NCI-H2171 treated with DMSO at 0.1 percent for 48 hours (cell line): ENCODE measurements at regions not wholly inside any gene's neighbourhood (a gene's known extent, or its start where the extent isn't known, plus 50 kb on each side); places are given as distances from the start of the nearest gene placed in this dataset.
A peak's percentile ranks its signal among the peaks of the same experiment; 100 is the strongest.

ENCODE experiments used
- DNase-seq: peaks from one replicate; lab custom pipeline; 2025; lab: John Stamatoyannopoulos, UW

DNA sequence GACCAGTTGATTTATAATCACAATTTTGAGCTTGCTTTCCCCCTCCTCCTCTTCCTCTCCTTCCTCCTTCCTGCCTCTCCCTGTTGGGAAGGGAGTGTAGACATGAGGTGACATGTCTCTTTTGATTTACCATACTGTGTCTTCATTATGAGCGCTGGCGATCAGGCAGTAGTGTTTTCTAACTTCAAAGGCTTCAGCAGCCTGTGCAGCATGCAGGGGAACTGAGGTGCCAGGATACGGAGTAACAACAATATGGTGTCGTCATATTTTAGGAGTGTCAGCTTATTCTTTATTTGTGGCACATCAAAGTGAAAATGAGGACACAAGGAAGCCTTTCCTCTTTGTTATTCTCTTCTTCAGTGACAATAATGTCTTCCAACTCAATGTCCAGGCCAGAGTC lies 864.2 kb downstream of the SLC4A3 start:
- no peak for DNase-seq

DNA sequence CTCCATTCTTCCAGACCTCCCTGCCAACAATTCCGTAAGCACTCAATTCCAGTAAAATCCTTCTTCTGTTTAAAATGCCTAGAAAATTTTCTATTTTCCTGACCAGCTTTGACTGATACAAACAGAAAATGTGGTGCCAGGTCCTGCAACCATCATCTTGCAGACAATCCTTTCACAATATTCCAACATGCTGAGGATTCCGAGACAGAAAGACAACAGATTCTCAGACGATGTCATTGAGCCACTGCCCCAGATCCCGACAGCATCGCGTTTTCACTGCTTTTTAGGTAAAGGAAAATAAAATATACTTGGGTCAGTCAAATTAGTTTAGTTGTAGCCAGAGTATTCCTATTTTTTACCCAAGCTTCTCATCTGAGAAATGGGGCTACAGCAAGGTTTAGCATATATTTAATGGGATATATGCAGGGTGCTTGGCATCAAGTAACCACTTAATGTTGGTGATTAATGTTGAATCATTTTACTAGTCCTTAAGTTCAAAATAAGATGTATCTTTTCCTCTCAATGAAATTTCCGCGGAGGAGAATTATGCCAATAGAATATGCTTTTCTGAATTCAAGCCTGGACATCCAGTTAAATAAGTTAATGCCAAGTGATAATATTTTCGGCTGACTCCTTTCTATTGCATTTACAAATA lies 866.6 kb downstream of the SLC4A3 start:
- no peak for DNase-seq

DNA sequence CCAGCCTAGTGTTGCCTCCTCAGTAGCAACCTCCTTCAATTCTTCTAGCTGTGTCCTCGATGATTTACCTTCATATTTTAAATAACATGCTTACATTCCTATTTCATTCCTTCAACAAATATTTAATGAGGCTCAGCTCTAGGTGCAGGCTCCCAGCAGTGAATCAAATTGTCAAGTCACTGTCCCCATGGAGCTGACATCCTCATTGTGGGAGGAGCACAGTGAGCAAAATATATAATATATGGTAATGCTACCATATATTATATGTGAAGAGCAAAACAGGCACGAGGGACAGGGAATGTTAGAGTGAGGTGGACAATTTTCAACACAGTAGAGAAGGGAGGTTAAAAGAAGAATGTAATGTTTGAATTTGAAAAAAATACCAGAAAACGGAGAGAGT lies 869.1 kb downstream of the SLC4A3 start:
- no peak for DNase-seq

DNA sequence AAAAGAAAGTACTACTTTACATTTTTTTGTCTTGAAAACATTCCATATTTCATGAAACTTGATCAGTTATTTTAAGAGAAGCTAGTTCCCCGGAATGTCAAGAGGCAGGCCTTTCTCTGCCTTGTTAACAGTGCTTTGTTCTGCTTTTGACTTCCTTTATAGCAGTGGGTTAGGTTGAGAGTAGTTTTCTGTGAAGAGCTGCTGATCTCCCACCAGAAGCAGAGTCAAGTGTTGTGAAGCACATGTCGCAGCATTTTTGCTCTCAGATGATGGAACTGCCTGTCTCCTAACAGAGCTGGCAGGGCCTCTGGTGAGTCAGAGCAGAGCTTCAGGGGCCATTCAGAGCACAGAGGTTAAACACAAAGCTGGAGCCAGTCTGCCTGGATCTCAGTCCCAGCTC lies 871.8 kb downstream of the SLC4A3 start:
- DNase-seq = no peak

DNA sequence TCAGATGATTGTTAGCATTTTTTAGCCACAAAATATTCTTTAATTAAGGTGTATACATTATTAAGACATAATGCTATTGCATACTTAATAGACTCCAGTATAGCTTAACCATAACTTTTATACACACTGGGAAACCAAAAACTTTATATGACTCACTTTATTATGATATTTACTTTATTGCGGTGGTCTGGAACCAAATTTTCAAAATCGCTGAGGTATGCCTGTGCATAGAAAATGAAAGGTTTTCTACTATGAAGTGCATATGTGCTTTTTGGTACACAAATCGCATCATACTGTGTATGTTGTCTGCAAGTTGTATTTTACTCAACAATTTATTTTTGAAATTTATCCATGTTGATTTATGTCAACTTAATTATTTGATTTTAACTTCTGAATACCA lies 875.1 kb downstream of the SLC4A3 start:
- no peak for DNase-seq

DNA sequence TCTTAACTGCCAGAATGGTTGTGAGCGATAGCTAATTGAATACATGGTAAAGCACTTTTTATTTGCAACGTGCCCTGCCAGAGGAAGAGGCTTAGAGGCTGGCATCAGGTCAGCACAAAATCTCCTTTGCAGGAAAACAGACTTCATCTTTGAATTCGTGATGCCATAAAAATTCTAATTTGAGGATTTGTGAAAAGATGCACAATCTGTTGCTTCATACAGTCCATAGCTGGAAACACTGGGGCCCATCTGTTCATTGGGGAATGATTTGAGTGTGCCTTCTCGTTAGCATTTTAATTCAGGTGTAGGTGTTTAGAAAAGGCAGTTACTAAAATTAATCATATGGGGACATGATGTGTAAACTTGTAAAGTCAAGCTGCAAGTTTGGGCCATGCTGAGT lies 876.0 kb downstream of the SLC4A3 start:
- peak; percentile 53 for DNase-seq

DNA sequence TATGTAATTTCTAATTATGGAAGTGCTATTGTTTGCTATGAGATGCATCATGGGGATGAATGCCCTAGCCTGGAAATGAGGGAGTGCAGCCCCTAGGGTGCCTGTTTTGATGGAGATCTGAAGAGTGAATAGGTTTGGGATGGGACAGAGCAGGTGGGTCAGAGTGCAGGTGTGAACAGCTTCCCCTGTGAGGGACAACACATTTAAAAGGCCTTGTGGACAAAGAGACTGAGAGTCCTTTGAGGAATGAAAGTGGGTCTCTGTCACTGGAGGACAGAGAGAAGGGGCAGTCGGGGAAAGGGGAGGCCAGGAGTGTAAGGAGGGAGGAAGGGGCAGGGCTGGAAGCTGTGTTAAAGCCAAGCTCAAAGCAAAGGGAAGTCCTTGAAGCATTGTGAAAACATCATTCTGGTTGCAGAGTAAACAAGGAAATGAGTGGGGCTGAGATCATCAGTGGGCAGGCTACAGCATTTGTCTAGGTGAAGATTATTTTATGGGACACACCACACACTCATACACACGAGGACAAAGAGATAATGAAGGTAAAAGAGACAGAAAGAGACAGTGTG lies 877.6 kb downstream of the SLC4A3 start:
- no peak for DNase-seq

DNA sequence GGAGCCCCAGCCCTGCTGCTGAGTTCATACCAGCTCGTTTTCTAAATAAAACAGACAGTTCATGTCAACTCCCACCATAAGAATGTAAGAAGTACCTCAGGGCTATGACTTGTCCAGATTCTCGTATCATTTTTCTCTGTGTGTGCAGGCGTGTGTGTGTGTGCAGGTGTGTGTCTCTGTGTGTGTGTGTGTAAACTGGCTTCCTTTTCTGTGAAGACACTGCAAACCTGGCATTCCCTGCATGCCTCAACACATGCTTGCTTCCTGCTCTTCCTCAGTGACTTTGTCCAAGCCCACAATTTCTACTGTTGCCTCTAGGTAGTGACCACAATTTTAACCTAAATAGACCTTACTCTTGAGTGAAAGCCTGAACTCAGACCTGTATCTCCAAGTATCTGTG lies 879.0 kb downstream of the SLC4A3 start:
- no peak for DNase-seq

DNA sequence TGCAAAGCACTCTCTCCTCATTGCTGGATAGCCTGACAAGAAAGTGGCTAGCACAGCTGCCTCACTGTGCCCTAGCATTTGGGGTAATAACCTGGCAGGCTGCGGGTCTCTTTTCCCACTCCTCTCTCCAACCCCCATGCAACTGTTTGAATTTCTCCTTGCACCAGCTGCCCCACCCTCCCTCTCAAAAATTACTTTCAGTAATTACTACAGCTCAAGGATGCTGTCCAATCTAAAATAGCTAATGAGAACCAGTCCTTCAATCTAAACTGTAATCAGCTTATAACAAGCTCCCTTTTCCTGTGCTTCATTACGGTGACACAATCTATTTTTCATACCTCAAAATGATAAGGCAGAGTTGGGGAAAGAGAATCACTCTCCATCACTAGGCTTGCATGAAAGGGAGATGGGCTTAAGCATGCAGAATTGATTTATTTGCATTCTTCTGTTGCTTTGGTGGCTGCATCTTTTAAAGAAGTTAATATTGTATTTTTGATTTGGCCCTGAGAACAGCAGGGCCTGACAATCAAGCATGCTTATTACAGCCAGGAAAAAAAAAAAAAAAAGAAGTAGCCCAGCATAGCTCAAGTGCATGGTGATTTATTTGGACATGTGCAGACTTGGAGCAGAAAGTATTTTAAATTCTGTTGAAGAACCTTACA lies 881.8 kb downstream of the SLC4A3 start:
- DNase-seq = peak; percentile 15

DNA sequence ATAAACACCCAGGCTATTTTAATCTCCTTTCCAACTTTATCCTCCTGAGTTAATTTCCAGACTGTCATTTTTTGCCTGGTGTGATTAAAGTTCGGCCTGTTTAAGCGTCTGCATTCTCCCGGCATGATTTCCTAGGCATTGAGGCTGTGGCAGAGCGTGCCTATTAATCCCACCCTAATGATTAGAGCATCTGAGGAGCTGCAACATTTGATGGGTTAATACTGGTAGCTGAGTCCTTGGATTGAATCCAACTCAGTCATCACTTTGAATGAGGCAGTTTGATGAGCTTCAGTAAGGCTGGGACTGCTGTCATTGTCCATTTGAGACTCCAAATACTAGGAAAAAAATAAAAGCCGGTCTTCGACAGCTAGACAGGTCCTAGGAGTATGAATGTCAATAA lies 882.5 kb downstream of the SLC4A3 start:
- peak; percentile 41 for DNase-seq

DNA sequence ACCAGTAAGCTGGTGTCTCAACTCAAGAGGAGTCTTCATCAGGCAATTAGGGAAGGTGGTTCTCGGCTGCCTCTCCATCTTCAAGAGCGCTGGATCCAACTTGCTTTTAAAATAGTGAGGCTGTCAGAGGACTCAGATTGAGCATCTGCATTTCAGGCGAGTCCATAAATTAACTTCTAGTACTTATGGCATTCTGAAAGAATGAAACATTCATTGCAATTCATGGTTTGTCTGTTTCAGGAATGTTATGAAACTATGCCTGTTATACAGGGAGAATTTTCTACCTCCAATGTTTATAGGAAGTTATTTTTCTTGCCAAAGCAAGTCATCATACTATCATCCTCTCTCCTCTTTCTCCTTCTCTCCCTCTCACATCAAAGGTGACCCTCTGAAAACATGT lies 883.2 kb downstream of the SLC4A3 start:
- no peak for DNase-seq

DNA sequence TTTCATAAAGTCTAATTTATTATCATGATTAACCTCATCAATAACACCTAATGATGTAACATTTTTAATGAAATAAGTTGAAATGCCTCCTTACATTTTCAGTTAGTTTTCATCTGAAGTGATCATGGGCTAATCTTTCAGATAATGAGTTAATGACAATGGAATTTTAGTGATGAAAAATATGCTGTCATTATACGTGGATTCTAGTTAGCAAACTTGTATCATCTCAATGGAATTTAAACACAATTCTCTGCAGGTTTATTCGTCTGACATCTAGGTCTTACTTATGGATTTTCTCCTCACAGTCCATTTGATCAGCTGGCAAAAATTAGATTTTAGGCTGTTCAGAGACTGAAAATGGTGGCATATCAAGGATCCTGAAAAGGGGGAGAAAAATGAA lies 885.0 kb downstream of the SLC4A3 start:
- no peak for DNase-seq

DNA sequence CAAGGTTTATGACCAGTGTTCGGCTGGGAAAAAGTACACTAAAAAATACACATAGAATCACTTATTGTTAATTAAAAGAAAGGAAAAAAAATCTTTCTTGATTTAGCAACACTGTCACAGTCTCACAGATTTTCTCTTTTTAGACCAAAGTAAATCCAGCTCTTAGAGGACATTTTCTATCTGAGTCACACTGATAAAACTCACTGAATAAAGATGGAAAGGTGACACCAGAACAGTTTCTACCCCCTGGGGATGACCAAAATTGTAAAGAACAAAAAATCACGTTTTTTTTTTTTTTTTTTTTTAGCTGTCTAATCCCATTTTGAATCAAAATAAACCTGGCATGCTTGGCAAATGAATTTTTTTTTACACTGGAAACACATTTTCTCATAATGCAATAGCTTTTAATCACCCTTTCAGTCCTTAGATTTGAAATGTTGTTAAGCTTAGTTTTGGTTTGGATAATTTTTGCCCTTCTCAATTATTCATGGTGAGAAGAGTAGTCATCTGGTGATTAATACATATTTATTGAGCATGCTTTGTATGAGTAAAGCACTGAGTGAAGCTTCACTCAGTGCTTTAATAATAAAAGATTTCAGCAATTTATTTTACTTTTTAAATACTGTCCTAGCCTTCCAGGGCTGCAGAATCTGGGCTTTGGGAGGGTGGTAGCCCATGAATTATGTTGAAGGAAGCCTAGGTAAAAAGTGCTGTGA lies 886.3 kb downstream of the SLC4A3 start:
- no peak for DNase-seq

DNA sequence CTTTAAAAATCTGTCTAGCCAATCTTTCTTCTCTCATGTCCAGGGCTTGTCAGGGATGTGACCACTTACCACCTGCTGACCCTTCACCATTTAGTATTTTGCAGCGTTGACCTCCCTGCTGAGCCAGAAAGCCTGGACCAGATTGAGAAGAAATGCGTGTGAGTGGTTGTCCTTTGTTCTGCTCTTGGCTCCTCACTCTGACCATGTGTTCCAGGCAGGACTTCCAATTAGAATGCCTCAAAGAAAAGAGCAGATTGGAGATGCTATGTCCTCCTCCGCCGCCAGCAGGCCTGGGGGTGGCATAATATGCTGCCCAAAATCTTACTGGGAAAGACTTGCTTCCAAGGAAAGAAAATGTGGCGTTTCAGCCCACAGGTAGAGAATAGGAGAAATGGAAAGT lies 894.1 kb downstream of the SLC4A3 start:
- DNase-seq = no peak

DNA sequence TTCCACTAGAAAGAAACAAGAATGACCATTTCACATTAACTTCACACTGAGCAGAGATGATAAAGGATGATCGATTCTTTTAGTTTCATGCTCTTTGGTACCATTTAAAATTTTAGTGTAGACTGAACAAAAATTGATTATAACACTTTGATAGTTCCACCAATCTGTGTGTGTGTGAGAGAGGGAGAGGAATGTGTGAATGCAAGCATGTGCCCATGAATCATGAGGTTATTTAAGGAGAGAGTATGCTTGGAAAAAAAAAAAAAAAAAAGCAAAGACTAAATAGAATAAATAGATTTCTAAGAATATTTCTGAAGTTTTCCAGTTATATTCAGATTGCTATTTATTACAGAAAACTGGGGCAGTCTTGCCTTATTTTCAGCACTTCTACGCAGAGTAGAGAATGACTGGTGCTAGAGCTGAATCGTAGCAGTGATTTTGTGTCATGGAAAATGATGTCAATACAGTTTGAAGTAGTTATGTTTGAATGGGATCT lies 900.8 kb downstream of the SLC4A3 start:
- no peak for DNase-seq

DNA sequence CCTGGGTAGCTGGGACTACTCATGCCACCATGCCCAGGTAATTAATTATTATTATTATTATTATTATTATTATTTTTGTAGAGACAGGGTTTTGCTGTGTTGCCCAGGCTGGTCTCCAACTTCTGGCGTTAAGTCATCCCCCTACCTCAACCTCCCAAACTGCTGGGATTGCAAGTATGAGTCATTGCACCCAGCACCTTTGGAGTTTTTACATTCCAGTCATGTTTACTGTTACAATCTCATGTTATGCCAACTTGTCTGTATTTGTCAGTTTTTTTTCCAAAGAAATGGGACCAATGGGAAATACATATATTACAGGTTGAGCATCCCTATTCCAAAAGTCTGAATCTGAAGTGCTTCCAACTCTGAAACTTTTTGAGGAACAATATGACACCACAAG lies 903.8 kb downstream of the SLC4A3 start:
- no peak for DNase-seq

DNA sequence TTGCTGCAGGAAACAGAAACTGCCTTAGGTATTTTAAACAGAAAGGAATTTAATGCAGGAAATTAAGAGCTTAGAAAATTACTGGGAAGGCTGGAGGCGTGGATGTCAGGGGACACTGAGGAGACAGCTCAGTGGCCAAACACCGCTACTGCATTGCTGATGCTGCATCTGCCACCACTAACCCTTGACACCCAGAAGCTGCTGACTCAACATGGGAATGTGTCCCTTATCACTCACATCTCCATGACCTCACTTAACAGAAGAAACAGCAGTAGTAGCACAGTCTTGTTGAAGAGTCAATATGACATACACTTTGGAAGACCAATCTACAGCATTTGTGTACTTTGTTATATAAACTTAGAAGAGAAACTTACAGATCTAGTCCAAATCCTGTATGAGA lies 906.1 kb downstream of the SLC4A3 start:
- DNase-seq = peak; percentile 21

DNA sequence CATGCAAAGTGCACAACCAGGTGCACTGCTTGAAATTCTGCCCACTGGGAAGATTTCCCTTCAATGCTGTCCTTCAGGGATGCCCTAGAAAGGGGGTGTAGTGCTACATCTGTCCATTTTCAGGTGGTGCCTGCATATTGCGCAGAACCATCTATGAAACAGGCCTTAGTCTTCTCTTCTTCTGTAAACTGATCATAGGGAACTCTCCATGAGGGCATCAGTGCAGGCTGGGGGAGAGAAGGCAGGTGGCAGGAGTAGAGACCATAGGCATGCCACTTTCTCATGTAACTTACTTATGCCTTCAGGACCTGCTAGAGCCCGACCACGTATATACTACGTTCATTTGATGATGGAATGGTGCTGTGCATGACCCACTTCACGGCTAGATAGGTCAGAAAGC lies 912.1 kb downstream of the SLC4A3 start:
- DNase-seq = no peak

DNA sequence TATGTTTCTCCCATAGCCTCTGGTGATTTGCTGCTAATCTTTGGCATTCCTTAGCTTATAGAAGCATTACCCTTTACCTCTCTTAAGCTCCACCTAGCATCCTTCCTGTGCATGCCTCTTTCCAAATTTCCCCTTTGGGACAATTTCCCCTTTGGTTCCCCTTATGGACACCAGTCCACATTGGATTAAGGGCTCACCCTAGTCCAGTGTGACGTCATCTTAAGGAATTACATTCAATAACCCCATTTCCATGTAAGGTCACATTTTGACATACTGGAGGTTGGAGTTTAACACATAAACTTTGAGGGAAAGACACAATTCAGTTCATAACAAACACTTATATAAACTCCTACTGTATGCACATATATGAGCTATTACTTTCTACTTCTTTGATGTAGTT lies 916.6 kb downstream of the SLC4A3 start:
- DNase-seq = no peak

DNA sequence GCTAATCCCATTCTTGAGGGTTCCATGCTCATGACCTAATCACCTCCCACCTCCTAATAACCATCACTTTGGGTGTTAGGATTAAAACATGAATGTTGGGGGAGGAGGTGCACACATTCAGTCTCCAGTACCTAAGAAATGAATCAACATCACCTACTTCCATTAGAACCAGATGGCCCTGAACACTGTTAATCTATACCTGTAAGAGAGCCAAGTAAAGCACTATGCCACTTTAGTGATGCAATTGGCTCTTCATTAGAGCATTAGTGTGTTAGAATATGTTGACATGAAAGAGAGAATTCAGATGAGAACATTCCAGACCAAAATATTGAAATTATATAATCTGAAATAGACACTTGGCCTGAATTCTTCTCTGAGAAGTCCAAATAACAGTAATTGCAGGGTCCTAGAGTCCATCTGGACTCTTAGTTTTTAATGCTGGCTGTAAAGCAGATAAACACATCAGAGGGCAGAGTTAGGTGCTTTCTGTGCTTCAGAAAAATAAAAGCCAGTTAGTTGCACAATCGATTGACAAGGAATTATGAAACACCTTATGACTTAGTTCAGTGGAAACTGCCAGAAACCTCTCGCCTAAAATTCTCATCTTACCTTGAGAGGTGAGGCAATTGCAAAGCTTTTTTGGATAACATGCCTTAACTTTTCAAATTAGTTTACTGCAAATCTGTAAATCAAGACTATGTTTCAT lies 923.7 kb downstream of the SLC4A3 start:
- peak; percentile 67 for DNase-seq

DNA sequence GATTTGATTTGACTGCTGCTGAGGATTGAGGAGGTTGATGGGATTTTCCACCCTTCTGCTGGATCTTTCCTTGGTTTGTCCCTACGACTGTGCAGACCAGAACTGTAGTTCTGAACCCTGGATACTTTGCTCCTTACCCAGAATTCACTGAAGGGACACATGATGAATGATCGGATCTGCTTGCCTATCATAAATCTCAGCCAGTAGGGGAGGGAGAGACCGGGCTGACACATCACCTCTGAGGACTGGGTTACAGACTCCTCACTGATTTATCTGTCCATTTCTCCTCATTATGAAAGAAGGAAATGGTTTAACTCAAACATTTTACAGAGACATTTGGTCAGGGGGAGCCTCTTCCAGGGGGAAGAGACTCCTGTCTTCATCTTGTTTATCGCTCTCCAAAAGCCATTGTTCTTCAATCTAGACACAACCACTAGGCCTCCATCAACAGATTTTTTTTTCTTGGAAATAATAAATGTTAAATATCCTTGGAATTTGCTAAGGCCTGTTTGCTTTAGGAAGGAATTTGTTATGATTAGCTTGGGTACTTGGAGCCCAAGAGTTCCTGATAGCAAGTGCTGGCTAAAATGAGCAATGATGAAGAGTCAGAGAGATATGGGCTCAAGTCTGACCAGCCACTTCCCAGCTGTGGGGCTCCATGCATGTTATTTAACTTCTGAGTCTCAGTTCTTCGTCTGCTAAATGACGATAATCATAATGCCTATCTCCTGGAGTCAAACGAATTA lies 925.5 kb downstream of the SLC4A3 start:
- DNase-seq = no peak
